ENCODE measurements at regions not wholly inside any gene's neighbourhood (a gene's known extent, or its start where the extent isn't known, plus 50 kb on each side); places are given as distances from the start of the nearest gene placed in this dataset.

GRCh38 chr11:119979701-119980100, 158.2 kb downstream of the TRIM29 start:
- DNase-seq (no peak), ATAC-seq (ENCODE audit: insufficient read depth, low FRiP score) (no peak)
- 60 to 62% methylated on average over 5 of the region's 5 CpGs for WGBS, 2 donors
- Histone ChIP-seq H3K4me3 (no peak overlapping the region), H3K27ac (ENCODE audit: low read depth in 1 of 2, low read length in 1 of 2) (no peak overlapping the region), H3K27me3 (ENCODE audit: control insufficient read depth in 3 of 3, insufficient read depth in 3 of 3, low read length in 2 of 3) (peaks cover 0 to 5% (median 0%) of the 10 kb centered on the region in 3 donors), H3K4me1 (ENCODE audit: control insufficient read depth in 5 of 5, insufficient read depth in 5 of 5, low read length in 5 of 5) (peaks cover 0 to 4% (median 0%) of the 10 kb centered on the region in 5 donors), H3K36me3 (ENCODE audit: control insufficient read depth in 4 of 4, insufficient read depth in 4 of 4, low read length in 4 of 4) (no peaks in the 10 kb centered on the region), H3K9me3 (ENCODE audit: control insufficient read depth in 4 of 4, insufficient read depth in 3 of 4, low read length in 3 of 4) (no peaks in the 10 kb centered on the region), H3K9ac (ENCODE audit: insufficient read depth in 1 of 2, low read length in 2 of 2) (no peak overlapping the region)
- TF ChIP-seq CTCF (IDR thresholded peaks at IDR 0.05; ENCODE audit: control extremely low read depth, extremely low read depth) = no peak

GRCh38 chr11:119978696-119979095, 159.2 kb downstream of the TRIM29 start:
- no peak overlapping the region for H3K4me3 ChIP-seq
- H3K4me1 ChIP-seq (ENCODE audit: control insufficient read depth in 5 of 5, insufficient read depth in 5 of 5, low read length in 5 of 5) = peaks cover 0 to 4% (median 0%) of the 10 kb centered on the region in 5 donors
- H3K27ac ChIP-seq (ENCODE audit: low read depth in 1 of 2, low read length in 1 of 2) = no peak overlapping the region
- H3K36me3 ChIP-seq (ENCODE audit: control insufficient read depth in 4 of 4, insufficient read depth in 4 of 4, low read length in 4 of 4) = no peaks in the 10 kb centered on the region
- peaks cover 0 to 5% (median 0%) of the 10 kb centered on the region in 3 donors for H3K27me3 ChIP-seq (ENCODE audit: control insufficient read depth in 3 of 3, insufficient read depth in 3 of 3, low read length in 2 of 3)
- H3K9ac ChIP-seq (ENCODE audit: insufficient read depth in 1 of 2, low read length in 2 of 2) = no peak overlapping the region
- no peak for TF ChIP-seq CTCF (IDR thresholded peaks at IDR 0.05; ENCODE audit: control extremely low read depth, extremely low read depth)
- H3K9me3 ChIP-seq (ENCODE audit: control insufficient read depth in 4 of 4, insufficient read depth in 3 of 4, low read length in 3 of 4) = no peaks in the 10 kb centered on the region
- 56 to 72% methylated on average over 3 of the region's 3 CpGs for WGBS, 2 donors
- no peak for ATAC-seq (ENCODE audit: insufficient read depth, low FRiP score)
- no peak for DNase-seq

GRCh38 chr11:119977881-119978280, 160.0 kb downstream of the TRIM29 start:
- TF ChIP-seq CTCF (IDR thresholded peaks at IDR 0.05; ENCODE audit: control extremely low read depth, extremely low read depth) = no peak
- ATAC-seq (ENCODE audit: insufficient read depth, low FRiP score) = no peak
- no peaks in the 10 kb centered on the region for H3K9me3 ChIP-seq (ENCODE audit: control insufficient read depth in 4 of 4, insufficient read depth in 3 of 4, low read length in 3 of 4)
- H3K4me3 ChIP-seq = no peak overlapping the region
- DNase-seq = no peak
- H3K27ac ChIP-seq (ENCODE audit: low read depth in 1 of 2, low read length in 1 of 2) = no peak overlapping the region
- H3K27me3 ChIP-seq (ENCODE audit: control insufficient read depth in 3 of 3, insufficient read depth in 3 of 3, low read length in 2 of 3) = peaks cover 0 to 5% (median 0%) of the 10 kb centered on the region in 3 donors
- no peaks in the 10 kb centered on the region for H3K36me3 ChIP-seq (ENCODE audit: control insufficient read depth in 4 of 4, insufficient read depth in 4 of 4, low read length in 4 of 4)
- WGBS, 2 donors = 59 to 62% methylated on average over 12 of the region's 12 CpGs
- no peak overlapping the region for H3K9ac ChIP-seq (ENCODE audit: insufficient read depth in 1 of 2, low read length in 2 of 2)
- H3K4me1 ChIP-seq (ENCODE audit: control insufficient read depth in 5 of 5, insufficient read depth in 5 of 5, low read length in 5 of 5) = peaks cover 0 to 2% (median 0%) of the 10 kb centered on the region in 5 donors

GRCh38 chr11:119977561-119977860, 160.4 kb downstream of the TRIM29 start:
- ATAC-seq (ENCODE audit: insufficient read depth, low FRiP score) (no peak), DNase-seq (no peak)
- Histone ChIP-seq H3K4me3 (no peak overlapping the region), H3K36me3 (ENCODE audit: control insufficient read depth in 4 of 4, insufficient read depth in 4 of 4, low read length in 4 of 4) (no peaks in the 10 kb centered on the region), H3K27me3 (ENCODE audit: control insufficient read depth in 3 of 3, insufficient read depth in 3 of 3, low read length in 2 of 3) (peaks cover 0 to 5% (median 0%) of the 10 kb centered on the region in 3 donors), H3K9me3 (ENCODE audit: control insufficient read depth in 4 of 4, insufficient read depth in 3 of 4, low read length in 3 of 4) (peaks cover 0 to under 1% (median 0%) of the 10 kb centered on the region in 4 donors), H3K9ac (ENCODE audit: insufficient read depth in 1 of 2, low read length in 2 of 2) (no peak overlapping the region), H3K4me1 (ENCODE audit: control insufficient read depth in 5 of 5, insufficient read depth in 5 of 5, low read length in 5 of 5) (no peaks in the 10 kb centered on the region), H3K27ac (ENCODE audit: low read depth in 1 of 2, low read length in 1 of 2) (no peak overlapping the region)
- no peak for TF ChIP-seq CTCF (IDR thresholded peaks at IDR 0.05; ENCODE audit: control extremely low read depth, extremely low read depth)
- 65 to 78% methylated on average over 3 of the region's 3 CpGs for WGBS, 2 donors

Measured in lung (tissue), 11 donors.